ENCODE measurements at regions not wholly inside any gene's neighbourhood (a gene's known extent, or its start where the extent isn't known, plus 50 kb on each side); places are given as distances from the start of the nearest gene placed in this dataset.
"Not testable (repeated sequence)": the region's sequence is repeated elsewhere in the genome, so short reads cannot be mapped to it uniquely, and the experiment has no call there.

DNA sequence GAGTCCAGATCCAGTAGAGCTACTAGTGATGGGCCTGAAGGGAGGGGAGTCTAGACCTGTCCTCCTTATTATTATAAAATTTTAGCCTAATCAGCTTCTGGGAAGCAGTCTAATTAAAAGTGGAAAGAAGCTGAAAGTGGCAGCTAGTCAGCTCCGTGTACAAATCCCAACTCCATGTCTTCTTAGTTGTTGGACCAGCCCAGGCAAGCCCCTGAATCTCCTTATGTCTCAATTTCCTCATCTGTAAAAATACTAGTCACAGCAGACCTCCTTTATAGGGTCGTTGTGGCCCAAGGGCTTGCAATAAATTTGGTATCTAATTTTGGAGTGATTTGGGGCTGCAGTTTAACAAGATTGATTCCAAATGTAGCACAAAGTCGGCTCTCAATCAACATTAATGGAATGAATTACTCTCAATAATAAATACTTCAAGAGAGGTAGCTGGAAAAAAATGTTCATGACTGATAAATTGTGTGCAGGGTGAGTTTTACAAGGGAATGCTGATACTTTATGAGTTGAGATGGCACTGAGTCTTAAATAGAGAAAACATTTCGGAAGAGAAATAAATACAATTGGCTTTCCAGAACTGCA, 118.3 kb upstream of the NDUFV2 start:
- CTCF ChIA-PET: no interaction called here
- POLR2A ChIA-PET: no interaction called here

DNA sequence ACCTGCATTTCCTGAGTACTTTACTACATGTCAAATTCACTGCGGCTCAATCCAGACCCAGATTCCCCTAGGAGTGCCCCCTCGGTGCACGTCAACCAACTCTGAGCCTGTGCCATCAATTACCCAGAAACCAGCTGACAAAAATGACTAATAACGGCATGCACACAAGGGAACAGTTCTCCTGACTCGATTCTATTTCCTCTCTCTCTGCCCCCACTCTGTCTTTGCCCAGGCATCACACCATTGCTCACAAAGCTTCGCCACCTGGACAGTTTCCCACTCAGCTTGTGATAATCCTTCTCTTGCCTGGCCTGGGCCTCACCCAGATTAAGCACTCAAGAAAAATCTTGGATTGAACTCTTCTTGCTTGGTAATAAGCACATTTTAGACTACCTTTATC, 115.3 kb upstream of the NDUFV2 start:
- ChIA-PET POLR2A (interaction anchor here (0.5 kb wide), 1 partner anchor 137 kb away, joined by 4 read pairs; no protein-coding TSS in a partner anchor), CTCF (interaction anchor here (0.9 to 1.7 kb wide), 4 partner anchors 284 to 335 kb away, joined by 4 to 18 read pairs (median 4); no protein-coding TSS in a partner anchor)

GRCh38 chr18:8988260-8988871, 114.1 kb upstream of the NDUFV2 start:
- CTCF ChIA-PET: interaction anchor here (0.6 to 1.8 kb wide), 8 partner anchors 85 to 479 kb away, joined by 3 to 18 read pairs (median 4); no protein-coding TSS in a partner anchor
- POLR2A ChIA-PET: no interaction called here

DNA sequence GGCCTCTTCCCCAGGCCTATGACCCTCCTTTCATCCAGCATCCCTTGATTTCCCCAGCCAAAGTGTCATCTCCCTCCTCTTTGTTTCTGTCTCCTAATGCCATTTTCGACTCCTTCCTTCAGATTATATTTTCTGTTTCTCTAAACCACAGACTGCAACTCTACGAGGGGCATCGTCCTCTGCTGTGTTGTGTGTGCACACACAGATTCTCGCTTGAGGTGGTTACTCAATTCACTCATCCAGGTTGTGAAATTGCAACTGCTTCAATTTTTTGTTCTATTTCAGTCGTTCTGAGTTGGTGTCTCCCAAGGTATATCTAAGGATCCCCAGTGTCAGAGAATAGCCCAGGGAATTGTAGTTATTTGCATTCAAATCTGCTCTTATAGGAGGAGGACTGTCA, 113.5 kb upstream of the NDUFV2 start:
- ChIA-PET CTCF (interaction anchor here (0.6 to 1.8 kb wide), 3 partner anchors 10 to 367 kb away, joined by 3 to 4 read pairs (median 4); no protein-coding TSS in a partner anchor), POLR2A (no interaction called here)

- CTCF ChIA-PET: interaction anchor here (1.0 kb wide), 1 partner anchor 294 kb away, joined by 6 read pairs; no protein-coding TSS in a partner anchor
- POLR2A ChIA-PET: no interaction called here
Measured at GRCh38 chr18:8989855-8990254, 112.6 kb upstream of the NDUFV2 start.

GRCh38 chr18:8990276-8991031, 112.0 kb upstream of the NDUFV2 start:
- POLR2A ChIA-PET: no interaction called here
- CTCF ChIA-PET: interaction anchor here (1.0 kb wide), 1 partner anchor 294 kb away, joined by 6 read pairs; no protein-coding TSS in a partner anchor

GRCh38 chr18:8991155-8991554, 111.3 kb upstream of the NDUFV2 start:
- CTCF ChIA-PET: no interaction called here
- POLR2A ChIA-PET: no interaction called here

- CTCF ChIA-PET: not testable (repeated sequence)
Measured at GRCh38 chr18:8992500-8992899, 110.0 kb upstream of the NDUFV2 start.

DNA sequence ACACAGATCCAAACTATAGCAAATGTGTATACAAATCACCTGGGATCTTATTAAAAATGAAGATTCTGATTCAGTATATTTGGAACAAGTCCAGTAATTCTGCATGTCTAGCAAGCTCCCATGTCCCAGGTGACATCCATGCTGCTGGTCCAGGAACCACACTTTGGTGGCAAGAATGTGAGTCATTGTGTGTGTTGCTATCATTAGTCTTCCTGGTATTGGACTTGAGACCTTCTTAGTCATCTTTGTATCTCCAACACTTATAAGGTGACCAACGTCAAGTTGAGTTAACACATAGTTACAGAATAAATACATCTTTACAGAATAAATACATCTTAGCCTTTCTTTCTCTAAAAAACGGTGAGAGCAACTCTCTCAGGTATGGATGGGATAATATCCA, 107.9 kb upstream of the NDUFV2 start:
- CTCF ChIA-PET: no interaction called here
- POLR2A ChIA-PET: no interaction called here

More at GRCh38 chr18:8992500-8992899, 110.0 kb upstream of the NDUFV2 start:
- POLR2A ChIA-PET: not testable (repeated sequence)

GRCh38 chr18:8995096-8995495, 107.4 kb upstream of the NDUFV2 start:
- ChIA-PET CTCF (no interaction called here), POLR2A (no interaction called here)

DNA sequence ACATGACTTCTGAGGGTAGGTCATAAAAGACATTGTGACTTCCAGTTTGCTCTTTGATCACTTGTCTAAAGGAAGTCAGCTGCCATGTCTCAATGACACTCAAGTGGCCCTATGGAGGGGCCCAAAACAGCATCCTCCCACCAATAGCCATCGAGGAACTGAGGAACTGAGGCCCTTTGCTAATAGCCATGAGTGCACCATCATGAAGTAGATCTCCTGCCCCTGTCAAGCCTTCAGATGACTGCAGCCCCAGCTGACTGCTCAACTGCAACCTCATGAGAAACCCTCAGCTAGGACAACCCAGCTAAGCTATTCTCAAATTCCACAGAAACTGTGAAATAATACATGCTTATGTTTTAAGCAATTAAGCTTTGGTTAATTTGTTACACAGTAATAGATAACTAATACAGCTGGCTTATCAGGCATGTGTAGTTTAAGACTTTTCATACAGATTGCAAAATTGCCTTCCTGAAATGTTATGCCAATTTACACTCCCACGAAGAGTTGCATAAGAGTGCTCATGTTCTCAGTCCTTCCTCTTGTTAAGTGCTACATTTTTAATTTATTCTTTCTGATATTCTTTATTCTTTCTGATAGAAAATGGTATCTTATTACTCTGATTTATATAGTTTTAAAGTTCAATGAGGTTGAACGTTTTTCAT, 105.6 kb upstream of the NDUFV2 start:
- POLR2A ChIA-PET: no interaction called here
- CTCF ChIA-PET: no interaction called here

GRCh38 chr18:8997634-8998033, 104.9 kb upstream of the NDUFV2 start:
- CTCF ChIA-PET: no interaction called here

GRCh38 chr18:8998481-8999217, 103.8 kb upstream of the NDUFV2 start:
- POLR2A ChIA-PET: no interaction called here
- CTCF ChIA-PET: interaction anchor here (1.3 kb wide), 1 partner anchor 13 kb away, joined by 3 read pairs; no protein-coding TSS in a partner anchor

More at GRCh38 chr18:8997634-8998033, 104.9 kb upstream of the NDUFV2 start:
- POLR2A ChIA-PET: no interaction called here

GRCh38 chr18:8999872-9000271, 102.6 kb upstream of the NDUFV2 start:
- ChIA-PET CTCF (interaction anchor here (0.7 to 1.3 kb wide), 2 partner anchors 8 to 14 kb away, joined by 3 read pairs; no protein-coding TSS in a partner anchor), POLR2A (no interaction called here)

GRCh38 chr18:9000733-9001132, 101.8 kb upstream of the NDUFV2 start:
- POLR2A ChIA-PET: no interaction called here
- CTCF ChIA-PET: no interaction called here

GRCh38 chr18:9001209-9001608, 101.3 kb upstream of the NDUFV2 start:
- CTCF ChIA-PET: no interaction called here
- POLR2A ChIA-PET: no interaction called here

DNA sequence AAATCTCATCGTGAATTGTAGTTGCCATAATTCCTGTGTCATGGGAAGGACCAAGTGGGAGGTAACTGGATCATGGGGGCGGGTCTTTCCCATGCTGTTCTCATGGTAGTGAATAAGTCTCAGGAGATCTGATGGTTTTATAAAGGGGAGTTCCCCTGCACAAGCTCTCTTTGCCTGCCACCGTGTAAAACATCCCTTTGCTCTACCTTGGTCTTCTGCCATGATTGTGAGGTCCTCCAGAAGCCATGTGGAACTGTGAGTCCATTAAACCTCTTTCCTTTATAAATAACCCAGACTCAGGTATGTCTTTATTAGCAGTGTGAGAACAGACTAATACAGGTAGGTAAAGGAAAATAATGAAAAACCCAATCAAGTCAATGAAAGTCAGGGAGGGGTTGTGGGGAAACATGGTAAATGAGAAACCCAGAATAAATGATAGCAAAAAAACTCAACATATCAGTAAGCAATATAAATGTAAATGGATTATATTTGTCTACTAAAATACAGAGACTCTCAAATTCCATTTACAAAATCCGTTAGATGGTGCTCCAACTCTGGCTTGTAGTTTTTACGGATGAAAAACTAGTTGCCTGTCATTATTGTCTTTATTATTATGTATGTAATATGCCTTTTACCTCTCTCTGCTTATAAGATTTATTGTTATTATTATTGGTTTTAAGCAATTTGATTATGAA, 98.9 kb upstream of the NDUFV2 start:
- ChIA-PET POLR2A (no interaction called here), CTCF (no interaction called here)

DNA sequence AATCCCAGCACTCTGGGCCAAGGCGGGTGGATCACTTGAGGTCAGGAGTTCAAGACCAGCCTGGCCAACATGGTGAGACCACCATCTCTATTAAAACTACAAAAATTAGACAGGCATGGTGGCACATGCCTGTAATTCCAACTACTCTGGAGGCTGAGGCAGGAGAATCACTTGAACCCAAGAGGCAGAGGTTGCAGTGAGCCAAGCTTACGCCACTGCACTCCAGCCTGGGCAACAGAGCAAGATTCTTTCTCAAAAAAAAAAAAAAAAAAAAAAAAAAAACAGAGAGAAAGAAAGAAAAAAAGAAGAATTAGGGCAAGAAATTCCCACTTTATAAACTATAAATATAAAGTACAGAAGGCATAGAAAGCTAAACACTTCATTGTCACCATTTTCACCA, 98.2 kb upstream of the NDUFV2 start:
- CTCF ChIA-PET, POLR2A ChIA-PET: not testable (repeated sequence)

GRCh38 chr18:9007700-9008099, 94.8 kb upstream of the NDUFV2 start:
- CTCF ChIA-PET, POLR2A ChIA-PET: not testable (repeated sequence)
